GM18861 (cell line): ENCODE measurements at regions not wholly inside any gene's neighbourhood (a gene's known extent, or its start where the extent isn't known, plus 50 kb on each side); places are given as distances from the start of the nearest gene placed in this dataset.

Experiments
- ATAC-seq: cut with Tn5 transposase; IDR thresholded peaks from one replicate; pipeline ENCODE4 v1.9.1; 2021; ENCODE audit not compliant: unreplicated experiment

GRCh38 chr16:73887911-73888310, 408.7 kb upstream of the PSMD7 start:
- no peak for ATAC-seq

- ATAC-seq = no peak
These were observed 410.2 kb upstream of the PSMD7 start for GRCh38 chr16:73886426-73886825.

- ATAC-seq = no peak
These were observed 411.3 kb upstream of the PSMD7 start for GRCh38 chr16:73885319-73885718.

DNA sequence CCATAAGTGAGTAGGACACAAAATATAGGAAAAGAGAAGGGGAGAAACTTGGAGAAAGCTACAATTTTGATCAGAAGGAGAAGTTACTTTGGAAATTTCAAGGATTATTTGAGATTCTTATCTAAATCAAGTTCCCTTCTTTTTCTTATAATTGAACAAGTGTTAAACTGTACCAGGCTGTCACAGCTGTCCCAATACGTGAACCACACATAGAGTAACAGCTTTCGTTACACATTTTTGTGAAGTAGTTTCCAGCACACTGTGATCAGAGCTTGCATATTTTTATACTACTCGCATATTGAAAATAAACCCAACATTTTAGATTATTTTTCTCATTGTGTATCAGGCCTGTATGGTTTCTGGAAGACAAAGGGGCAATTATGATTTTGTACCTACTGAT, 412.8 kb upstream of the PSMD7 start:
- ATAC-seq = no peak

- ATAC-seq = no peak
These were observed 413.5 kb upstream of the PSMD7 start for GRCh38 chr16:73883126-73883525.

GRCh38 chr16:73882651-73883050, 414.0 kb upstream of the PSMD7 start:
- ATAC-seq = no peak

GRCh38 chr16:73882033-73882432, 414.6 kb upstream of the PSMD7 start:
- ATAC-seq = no peak

DNA sequence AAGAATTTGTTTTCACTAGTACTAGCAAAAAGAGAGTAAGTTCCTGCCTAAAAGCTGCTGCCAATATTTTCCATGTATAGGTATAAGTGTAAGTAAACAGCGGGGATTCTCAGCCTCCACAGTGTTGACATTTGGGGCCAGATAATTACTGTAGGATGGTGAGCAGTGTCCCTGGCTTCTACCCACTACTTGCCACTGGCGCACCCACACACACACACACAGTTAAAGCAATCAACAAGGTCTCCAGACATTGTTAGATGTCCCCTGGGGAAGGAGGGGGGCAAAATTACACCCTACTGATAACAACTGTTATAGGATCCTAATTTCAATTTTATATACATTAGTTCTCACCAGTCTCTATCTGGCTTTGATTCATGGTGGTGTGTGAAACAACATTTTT, 417.0 kb upstream of the PSMD7 start:
- ATAC-seq = no peak

DNA sequence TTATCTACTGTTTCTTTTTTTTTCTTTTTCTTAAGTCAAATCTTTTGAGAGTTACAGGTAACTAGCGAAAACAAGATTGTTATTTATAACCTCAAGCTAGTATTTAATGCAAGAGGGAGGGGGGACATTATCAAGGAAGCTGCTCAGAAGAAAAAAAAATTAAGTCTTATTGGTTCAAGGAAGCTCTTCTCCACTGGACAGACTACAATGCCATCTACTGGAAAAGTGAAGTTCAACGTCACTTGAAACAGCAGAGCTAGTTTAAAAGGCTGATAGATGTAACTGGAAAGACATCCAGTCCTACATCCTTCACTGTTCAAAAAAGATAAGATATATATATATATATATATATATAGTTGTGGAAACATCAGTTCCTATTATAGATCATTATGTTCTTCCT, 418.0 kb upstream of the PSMD7 start:
- ATAC-seq = no peak

DNA sequence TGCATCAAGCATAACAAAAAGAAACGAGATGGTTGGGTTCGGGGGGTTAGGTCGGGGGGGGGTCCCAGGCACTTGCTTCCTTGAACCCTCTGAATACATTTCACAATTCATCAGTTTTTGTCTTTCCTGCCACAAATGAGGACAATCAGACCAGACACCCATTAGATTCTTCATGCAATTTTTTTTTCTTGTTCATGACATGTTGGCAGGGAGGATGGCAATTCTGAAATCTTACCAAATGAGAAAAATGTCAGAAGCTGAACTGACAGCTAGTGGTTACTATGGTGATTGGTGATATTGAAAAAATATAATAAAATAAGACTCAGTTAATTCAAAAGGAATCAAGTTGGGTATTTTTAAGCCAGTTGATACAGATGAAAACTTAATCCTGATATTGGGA, 419.5 kb upstream of the PSMD7 start:
- no peak for ATAC-seq

- ATAC-seq = no peak
These were observed 420.5 kb upstream of the PSMD7 start for GRCh38 chr16:73875996-73876690.

DNA sequence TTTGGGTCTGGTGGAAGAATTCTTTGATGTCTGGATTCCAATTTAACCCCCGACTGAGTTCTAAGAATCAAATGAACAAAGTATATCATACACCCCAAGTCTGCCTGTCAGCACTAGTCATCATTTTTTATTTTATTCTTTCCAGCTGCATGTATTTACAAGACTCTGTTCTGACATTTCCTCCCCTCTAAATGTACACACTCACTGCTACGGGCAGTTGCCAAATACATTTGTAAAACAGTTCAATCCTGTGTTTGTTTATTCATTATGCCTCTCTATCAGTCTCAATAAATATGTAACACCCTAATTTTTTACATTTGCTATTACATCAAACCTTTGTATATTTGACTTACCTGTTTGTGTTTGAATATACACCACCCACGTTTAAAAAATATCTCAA, 422.3 kb upstream of the PSMD7 start:
- no peak for ATAC-seq

DNA sequence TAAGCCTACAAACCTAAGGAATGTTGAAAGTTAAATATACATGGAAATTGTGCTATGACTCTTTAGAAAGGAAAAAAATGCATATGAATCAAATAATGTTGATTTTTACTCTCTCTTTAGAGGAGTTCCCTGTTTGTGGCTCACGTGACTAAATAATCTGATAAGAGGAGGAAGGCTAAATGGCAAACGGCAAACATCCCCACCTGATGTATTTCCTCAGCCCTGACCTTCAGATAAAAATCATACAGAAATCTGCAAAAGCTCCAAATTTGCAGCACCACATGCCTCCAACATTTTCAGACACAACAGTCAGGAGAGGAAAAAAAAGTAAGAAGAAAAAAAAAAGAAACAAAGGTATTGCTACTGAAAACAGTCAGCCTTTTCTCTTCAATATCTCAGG, 423.0 kb upstream of the PSMD7 start:
- ATAC-seq = no peak

- ATAC-seq = no peak
These were observed 423.8 kb upstream of the PSMD7 start for GRCh38 chr16:73872856-73873255.

- ATAC-seq = no peak
These were observed 425.4 kb upstream of the PSMD7 start for GRCh38 chr16:73871088-73871733.

- ATAC-seq = no peak
These were observed 427.5 kb upstream of the PSMD7 start for GRCh38 chr16:73869126-73869525.

DNA sequence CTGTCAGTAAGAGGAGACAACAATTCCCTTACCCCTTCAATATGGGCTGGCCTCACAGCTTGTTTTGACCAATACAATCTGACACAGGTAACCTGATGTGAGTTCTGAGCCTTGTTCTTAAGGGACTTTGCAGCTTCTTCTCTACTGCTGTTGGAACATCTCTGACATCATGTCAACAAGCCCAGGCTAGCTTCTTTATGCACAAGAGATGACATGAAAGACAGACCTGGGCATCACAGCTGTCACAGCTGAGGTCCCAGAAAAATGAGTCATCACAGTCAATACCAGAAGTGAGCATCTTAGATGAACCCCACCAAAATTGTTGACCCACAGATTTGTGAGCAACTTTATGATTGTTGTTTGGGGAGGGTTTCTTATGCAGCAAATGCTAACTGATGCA, 431.7 kb upstream of the PSMD7 start:
- ATAC-seq = no peak

DNA sequence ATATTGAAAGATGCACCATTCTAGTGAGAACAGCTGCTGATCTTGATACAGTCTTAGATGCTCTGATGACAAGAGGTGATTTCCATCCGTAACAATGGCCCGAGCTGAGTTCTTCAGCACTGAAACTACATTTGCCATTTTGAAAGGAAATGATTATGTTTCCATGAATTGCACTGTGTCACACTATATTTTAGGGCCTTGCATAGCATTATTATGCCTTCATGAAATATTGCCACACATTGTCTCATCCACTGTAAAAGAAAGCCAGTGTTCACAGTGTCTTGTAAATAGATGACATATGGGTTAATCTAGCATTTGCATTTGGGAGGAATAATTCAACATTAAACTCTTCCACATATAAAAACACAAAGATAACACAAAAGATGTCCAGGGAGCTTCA, 438.3 kb upstream of the PSMD7 start:
- ATAC-seq = no peak

- ATAC-seq = no peak
These were observed 442.6 kb upstream of the PSMD7 start for GRCh38 chr16:73853968-73854367.

GRCh38 chr16:73852561-73852960, 444.1 kb upstream of the PSMD7 start:
- ATAC-seq = no peak

- ATAC-seq = no peak
These were observed 447.6 kb upstream of the PSMD7 start for GRCh38 chr16:73848993-73849392.

DNA sequence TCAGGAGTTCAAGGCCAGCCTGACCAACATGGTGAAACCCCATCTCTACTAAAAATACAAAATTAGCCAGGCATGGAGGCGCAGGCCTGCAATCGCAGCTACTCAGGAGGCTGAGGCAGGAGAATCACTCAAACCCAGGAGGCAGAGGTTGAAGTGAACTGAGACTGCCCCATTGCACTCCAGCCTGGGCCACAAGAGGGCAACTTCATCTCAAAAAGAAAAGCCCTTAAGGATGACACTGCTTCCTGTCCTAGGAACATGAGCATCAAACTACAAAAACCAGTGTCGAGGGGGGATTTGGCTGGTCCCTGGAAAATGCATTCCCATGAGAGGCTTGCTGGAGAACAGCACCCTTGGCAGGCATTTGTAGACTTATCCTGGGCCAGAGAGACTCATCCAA, 449.5 kb upstream of the PSMD7 start:
- no peak for ATAC-seq

GRCh38 chr16:73846356-73846755, 450.3 kb upstream of the PSMD7 start:
- no peak for ATAC-seq
